ENCODE measurements at regions not wholly inside any gene's neighbourhood (a gene's known extent, or its start where the extent isn't known, plus 50 kb on each side); places are given as distances from the start of the nearest gene placed in this dataset.

- no peak for DNase-seq (ENCODE audit: low read depth)
Measured at GRCh38 chr2:146666340-146666739, 1178.5 kb upstream of the ACVR2A start.

GRCh38 chr2:146665800-146666199, 1179.0 kb upstream of the ACVR2A start:
- no peak for DNase-seq (ENCODE audit: low read depth)

DNA sequence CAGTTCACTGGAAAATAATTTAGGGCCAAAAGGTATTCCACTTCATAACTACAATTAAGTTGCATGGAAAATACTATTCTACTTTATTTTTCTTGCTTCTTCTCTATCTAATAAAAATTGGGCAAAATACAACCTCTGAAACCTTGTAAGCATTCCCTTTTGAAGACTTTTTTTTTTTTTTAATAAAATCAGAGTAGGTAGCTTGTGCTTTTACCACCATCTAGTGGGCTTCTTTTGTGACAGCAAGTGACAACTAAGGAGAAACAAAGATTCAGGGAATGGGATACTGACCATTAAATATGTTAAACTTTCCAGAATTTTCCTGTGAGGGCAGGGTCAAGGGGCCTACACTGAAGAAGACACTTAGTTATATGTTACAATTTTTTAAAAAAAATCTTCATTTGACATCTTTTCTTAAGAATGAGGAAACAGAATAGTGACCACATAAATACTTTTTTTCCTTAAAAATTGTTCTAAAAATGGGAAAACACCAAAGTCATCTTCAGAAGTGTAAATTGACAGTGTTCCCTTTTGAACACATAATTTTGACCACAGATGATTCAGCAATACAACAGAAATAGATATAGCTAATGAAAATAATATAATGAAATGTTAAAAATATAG, 1183.2 kb upstream of the ACVR2A start:
- DNase-seq (ENCODE audit: low read depth): no peak

DNA sequence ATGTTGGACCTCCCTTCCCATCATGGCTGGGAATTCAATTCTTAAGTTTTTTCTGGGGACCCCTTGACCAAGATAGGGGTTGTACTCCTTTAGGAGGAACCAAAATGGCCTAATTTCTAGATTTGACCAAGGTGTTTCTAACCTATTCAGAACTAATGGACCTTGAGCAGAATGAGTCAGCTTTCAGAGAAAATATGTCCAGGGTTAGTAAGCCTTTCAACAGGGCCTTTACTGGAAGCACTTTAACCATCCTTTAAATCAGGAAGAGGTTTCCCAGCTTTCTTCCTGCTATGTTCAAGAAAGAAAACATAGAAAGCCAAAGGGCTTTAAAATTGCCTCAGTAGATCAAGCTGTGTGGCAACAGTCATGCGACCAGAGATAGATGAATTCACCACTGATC, 1184.9 kb upstream of the ACVR2A start:
- DNase-seq (ENCODE audit: low read depth): no peak

- DNase-seq (ENCODE audit: low read depth): no peak
Measured at GRCh38 chr2:146652311-146652710, 1192.5 kb upstream of the ACVR2A start.

DNA sequence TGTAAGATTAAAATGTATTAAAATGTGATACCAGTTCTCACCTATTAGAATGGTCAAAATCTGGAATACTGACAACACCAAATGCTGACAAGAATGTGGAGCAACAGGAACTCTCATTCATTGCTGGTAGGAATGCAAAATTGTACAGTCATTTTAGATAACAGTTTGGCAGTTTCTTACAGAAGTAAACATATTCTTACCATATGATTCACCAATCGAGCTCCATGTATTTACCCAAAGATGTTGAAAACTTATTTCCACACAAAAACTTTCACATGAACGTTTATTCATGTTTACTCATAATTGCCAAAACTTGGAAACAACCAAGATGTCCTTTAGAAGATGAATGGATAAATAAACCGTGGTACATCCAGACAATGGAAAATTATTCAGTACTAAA, 1193.5 kb upstream of the ACVR2A start:
- DNase-seq (ENCODE audit: low read depth): no peak

DNA sequence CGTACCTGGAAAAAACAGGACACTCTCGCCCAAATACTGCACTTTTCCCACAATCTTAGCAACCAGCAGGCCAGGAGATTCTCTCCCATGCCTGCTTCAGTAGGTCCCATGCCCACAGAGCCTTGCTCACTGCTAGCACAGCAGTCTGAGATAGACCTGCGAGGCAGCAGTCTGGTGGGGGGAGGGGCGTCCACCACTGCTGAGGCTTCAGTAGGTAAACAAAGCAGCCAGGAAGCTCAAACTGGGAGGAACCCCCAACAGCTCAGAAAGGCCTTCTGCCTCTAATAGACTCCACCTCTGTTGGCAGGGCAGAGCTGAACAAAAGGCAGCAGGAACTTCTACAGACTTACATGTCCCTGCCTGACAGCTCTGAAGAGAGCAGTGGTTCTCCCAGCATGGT, 1202.8 kb upstream of the ACVR2A start:
- no peak for DNase-seq (ENCODE audit: low read depth)

- no peak for DNase-seq (ENCODE audit: low read depth)
Measured at GRCh38 chr2:146634230-146635097, 1210.4 kb upstream of the ACVR2A start.

DNA sequence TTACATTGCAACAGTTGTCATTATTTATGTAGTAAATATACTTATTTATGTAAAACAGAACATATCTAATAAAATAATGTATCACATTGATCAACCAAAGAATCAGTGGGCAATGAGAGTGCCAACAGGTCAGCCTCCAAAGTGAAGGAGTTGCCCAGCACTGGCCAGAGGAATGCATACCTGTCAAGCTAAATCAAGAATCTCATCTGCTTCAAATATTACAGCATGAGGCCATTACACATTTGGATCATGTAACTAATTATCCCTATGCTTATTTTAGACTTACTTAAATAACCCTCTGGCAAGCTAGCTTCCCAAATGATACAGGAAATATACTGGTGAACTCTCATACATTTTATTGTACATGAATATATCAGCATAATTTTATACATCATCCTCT, 1211.7 kb upstream of the ACVR2A start:
- DNase-seq (ENCODE audit: low read depth): no peak

DNA sequence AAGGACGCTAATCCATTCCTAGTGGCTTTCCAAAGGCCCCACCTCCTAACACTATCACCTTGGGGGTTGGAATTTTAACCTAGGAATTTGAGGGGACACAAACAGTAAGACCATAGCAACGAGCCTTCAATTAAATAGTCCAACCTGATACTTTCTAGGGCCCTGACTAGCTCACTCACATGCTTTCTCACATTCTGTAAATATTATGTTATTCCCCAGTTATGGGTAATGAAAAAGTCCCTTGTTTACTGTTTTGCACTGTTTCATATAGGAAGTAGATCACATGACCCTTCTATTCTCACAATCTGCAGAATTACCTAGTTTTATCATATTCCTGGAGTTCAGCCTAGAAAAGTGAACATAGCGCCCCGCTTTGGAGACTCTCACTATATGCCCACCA, 1212.1 kb upstream of the ACVR2A start:
- DNase-seq (ENCODE audit: low read depth): no peak

DNA sequence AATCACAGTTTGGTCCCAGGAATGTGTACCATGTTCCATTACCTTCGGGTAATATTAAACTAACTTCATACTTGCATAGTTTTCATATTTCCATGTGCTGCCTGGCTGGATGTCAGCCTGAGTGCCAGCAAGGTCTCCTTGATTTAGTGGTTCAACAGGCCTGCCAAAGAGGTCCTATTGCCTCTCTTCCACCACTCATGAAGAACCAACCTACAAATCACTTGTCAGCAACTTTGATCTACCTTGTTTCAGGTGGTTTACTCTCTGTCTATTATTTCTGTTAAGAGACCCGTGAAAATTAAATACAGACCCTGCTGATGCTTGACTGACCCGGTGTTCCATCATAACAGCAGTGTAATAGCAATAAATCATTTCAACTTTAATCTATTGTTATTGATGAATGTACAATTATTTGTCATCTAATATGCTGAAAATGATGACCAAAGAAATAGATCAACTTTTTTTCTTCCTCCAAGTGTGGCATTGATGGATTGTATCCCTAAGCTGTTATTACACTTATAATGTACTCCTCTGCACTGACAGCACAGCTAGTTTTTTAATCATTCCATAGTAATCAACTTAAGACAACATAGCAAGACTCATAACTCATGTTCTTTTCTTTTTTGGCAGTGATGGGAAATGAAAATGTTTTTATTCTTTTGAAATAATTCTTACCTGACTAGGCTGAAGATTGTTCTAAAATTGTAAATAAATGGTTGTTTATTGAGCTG, 1220.2 kb upstream of the ACVR2A start:
- DNase-seq (ENCODE audit: low read depth): no peak

DNA sequence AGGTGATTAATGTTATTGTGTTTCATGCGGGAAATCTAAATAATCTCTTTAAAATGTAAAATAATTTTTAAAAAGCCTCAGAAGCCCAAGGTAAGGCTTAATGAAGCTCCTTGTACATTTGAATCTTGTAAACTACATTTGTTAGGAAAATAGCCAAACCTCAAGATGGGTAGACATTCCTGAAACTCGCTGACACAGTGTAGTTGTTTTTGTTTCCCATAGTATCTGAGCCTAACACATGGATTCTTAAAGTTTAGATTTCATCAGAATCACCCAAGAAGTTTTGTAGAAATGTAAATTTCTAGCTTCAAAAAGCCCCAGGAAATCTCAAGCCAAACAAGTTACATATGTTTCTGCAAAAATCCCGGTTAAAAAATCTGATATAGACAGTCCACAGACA, 1221.1 kb upstream of the ACVR2A start:
- DNase-seq (ENCODE audit: low read depth): no peak

- no peak for DNase-seq (ENCODE audit: low read depth)
Measured at GRCh38 chr2:146621656-146622055, 1223.2 kb upstream of the ACVR2A start.

GRCh38 chr2:146615778-146616177, 1229.1 kb upstream of the ACVR2A start:
- DNase-seq (ENCODE audit: low read depth): no peak

- DNase-seq (ENCODE audit: low read depth): no peak
Measured at GRCh38 chr2:146608490-146608889, 1236.3 kb upstream of the ACVR2A start.

GRCh38 chr2:146604521-146604920, 1240.3 kb upstream of the ACVR2A start:
- DNase-seq (ENCODE audit: low read depth): no peak

DNA sequence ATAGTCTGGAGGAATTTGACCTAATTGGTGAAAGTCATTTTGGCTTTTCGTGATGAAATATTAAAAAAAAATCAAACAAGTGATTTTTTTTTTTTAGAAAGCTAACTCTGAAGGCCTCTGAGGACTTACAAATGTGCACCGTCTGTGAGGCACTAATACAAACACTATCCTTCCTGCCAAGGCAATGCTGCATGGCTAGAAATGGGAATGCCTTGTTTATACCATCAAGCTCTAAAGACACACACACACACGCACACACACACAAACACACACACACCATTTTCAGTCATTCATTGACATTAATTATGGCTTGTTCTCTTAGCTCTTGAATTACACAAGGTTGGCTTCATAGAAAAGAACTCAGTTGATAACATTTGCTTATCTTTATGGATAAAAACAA, 1242.0 kb upstream of the ACVR2A start:
- no peak for DNase-seq (ENCODE audit: low read depth)

DNA sequence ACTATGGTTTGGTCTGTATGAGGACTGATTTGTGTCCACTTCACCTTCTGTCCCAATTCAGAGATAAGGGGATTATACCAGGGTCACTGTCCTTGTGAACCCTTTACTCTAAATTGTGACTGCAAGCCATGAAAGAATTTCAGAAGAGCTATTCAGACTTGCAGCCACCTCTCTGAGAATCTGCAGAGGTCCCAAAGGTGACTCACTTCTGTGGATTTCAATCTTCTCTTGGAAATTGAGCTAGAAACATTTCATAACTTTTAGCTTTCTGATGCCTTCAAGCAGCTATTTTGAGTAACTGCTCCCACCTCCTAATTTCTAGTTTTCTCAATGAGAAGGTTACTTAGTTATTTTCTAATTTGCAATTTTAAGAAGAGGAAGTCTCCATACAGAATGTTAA, 1242.4 kb upstream of the ACVR2A start:
- DNase-seq (ENCODE audit: low read depth): no peak

DNA sequence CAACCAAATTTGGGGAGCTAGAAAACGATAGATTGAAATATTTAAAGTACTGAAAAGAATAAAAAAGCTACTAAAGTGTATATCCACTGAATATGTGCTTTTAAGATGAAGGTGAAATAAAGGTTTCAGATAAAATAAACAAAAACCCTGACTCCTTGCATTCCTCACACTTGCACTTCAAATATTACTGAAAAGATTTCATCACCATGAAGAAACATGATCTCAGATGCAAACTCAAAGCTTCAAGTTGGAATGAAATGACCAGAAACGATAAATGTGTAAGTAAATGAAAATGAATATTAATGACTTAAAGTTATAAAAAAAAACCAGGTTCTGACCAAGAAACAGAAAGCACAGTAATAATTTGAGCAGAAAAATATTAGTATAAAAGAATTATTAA, 1246.0 kb upstream of the ACVR2A start:
- DNase-seq (ENCODE audit: low read depth): no peak

GRCh38 chr2:146597291-146597690, 1247.5 kb upstream of the ACVR2A start:
- no peak for DNase-seq (ENCODE audit: low read depth)

DNA sequence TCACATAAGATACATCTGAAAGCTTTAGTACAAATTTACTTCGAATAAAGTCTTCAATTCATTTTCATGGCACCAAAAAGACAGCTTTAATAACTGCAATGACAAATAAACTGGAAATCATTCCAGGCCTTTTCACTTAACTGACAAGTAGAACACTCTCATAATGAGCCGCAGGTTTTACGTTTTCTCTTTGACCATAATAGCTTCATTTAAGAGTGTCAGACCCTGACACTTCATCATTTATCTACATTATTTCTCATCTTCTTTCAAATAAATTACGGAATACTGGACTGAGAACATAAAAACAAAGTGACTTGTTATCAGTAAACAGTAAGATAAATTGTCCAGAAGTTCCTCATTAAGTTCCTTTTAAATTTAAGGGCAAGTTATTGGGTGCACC, 1252.9 kb upstream of the ACVR2A start:
- no peak for DNase-seq (ENCODE audit: low read depth)

DNA sequence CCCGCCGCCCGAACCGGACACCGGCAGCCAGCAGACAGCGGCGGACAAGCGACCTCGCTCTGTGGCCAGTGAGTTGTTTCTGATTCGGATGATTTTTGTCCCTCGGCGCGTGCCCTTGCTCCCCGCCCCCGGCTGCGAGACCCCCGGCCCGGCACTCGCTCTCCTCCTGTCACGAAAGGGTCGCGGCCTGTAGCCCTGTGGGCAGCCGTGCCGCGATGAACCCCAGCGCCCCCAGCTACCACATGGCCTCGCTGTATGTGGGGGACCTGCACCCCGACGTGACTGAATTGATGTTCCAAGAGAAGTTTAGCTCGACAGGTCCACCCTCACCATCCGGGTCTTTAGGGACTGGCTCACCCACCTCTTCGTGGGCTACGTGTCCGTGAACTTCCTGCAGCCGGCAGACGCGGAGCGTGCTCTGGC, 1257.5 kb upstream of the ACVR2A start:
- DNase-seq (ENCODE audit: low read depth): no peak

DNA sequence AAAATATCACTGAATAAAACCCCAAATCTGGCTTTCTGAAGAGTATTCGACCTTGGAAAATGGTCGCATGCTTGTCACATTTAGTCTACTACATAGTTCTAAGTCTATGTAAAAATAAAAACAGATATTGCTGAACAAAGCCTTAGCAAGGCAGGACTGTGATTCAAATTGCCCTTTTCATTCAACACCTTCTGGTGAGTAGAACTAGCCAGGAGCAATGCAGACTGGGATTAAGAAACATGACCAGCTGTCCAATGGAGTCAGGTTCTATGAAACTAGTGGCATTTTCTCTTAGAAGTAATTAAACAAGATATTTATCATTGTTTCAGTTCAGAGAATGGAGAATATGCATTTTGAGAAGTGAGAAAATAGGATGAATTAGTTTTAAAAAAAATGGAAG, 1260.5 kb upstream of the ACVR2A start:
- DNase-seq (ENCODE audit: low read depth): no peak

Measured in stimulated activated CD8-positive, alpha-beta memory T cell treated with anti-CD3 and anti-CD28 coated beads, Interleukin-4, amount 100 ng/mL, for 24 hours (primary cell).